DOHH2 (cell line): ENCODE measurements at regions not wholly inside any gene's neighbourhood (a gene's known extent, or its start where the extent isn't known, plus 50 kb on each side); places are given as distances from the start of the nearest gene placed in this dataset.

Experiments
- CTCF ChIP-seq: fragments of 200-600 bp; sonication (generic); IDR thresholded peaks from one replicate; pipeline ENCODE4 v1.5.1; 2014; ENCODE audit warnings: antibody characterized with exemption, mild to moderate bottlenecking, low read depth, low read length; ENCODE audit not compliant: poor library complexity, severe bottlenecking
- EZH2phosphoT487 ChIP-seq: fragments of 200-600 bp; sonication (generic); IDR thresholded peaks from 2 replicates; pipeline ENCODE4 v1.6.1; 2017; ENCODE audit warnings: borderline replicate concordance, mild to moderate bottlenecking, antibody characterized with exemption, low read length, moderate library complexity, mixed read lengths

GRCh38 chr5:1666221-1666620, 133.4 kb downstream of the MRPL36 start:
- TF ChIP-seq CTCF (no peak), EZH2phosphoT487 (no peak)
